Duodenal mucosa (tissue), 2 donors: ENCODE measurements at regions not wholly inside any gene's neighbourhood (a gene's known extent, or its start where the extent isn't known, plus 50 kb on each side); places are given as distances from the start of the nearest gene placed in this dataset.

Experiments
- H3K27ac ChIP-seq: one replicate; pipeline ENCODE4 v1.7.0; 2013; ENCODE audit warnings: low read depth, low read length
- H3K27me3 ChIP-seq, 2 donors: one replicate each; pipeline ENCODE4 v1.7.0; 2013; ENCODE audit warnings: low read length in 2 of 2, control low read depth in 1 of 2; ENCODE audit not compliant: insufficient read depth in 2 of 2, control insufficient read depth in 1 of 2
- H3K36me3 ChIP-seq, 2 donors: one replicate each; pipeline ENCODE4 v1.7.0; 2013; ENCODE audit warnings: low read length in 2 of 2, control low read depth in 1 of 2; ENCODE audit not compliant: insufficient read depth in 2 of 2, control insufficient read depth in 1 of 2
- H3K4me1 ChIP-seq, 2 donors: one replicate each; pipeline ENCODE4 v1.7.0; 2013; ENCODE audit warnings: low read length in 2 of 2, control low read depth in 1 of 2; ENCODE audit not compliant: insufficient read depth in 2 of 2, control insufficient read depth in 1 of 2
- H3K4me3 ChIP-seq, 2 donors: one replicate each; pipeline ENCODE4 v1.7.0; 2013; ENCODE audit warnings: low read length in 2 of 2, low read depth in 1 of 2
- H3K9ac ChIP-seq, 2 donors: one replicate each; pipeline ENCODE4 v1.7.0; 2013; ENCODE audit warnings: low read length in 2 of 2, low read depth in 1 of 2
- H3K9me3 ChIP-seq, 2 donors: one replicate each; pipeline ENCODE4 v1.7.0; 2013; ENCODE audit warnings: low read length in 2 of 2, control low read depth in 1 of 2; ENCODE audit not compliant: control insufficient read depth in 1 of 2

GRCh38 chr2:76281156-76281841 is 570.6 kb upstream of the GCFC2 start:
- Histone ChIP-seq H3K4me3 (no peak overlapping the region), H3K4me1 (no peaks in the 10 kb centered on the region), H3K27me3 (no peaks in the 10 kb centered on the region), H3K27ac (no peak overlapping the region), H3K9me3 (no peaks in the 10 kb centered on the region), H3K36me3 (no peaks in the 10 kb centered on the region), H3K9ac (no peak overlapping the region)

GRCh38 chr2:76280686-76281085 is 570.0 kb upstream of the GCFC2 start:
- Histone ChIP-seq H3K9me3 (no peaks in the 10 kb centered on the region), H3K27ac (no peak overlapping the region), H3K4me1 (no peaks in the 10 kb centered on the region), H3K27me3 (no peaks in the 10 kb centered on the region), H3K9ac (no peak overlapping the region), H3K4me3 (no peak overlapping the region), H3K36me3 (no peaks in the 10 kb centered on the region)

- no peaks in the 10 kb centered on the region for H3K36me3 ChIP-seq
- H3K4me1 ChIP-seq, result no peaks in the 10 kb centered on the region
- H3K4me3 ChIP-seq, result no peak overlapping the region
- H3K27me3 ChIP-seq, result no peaks in the 10 kb centered on the region
- H3K9me3 ChIP-seq, result no peaks in the 10 kb centered on the region
- no peak overlapping the region for H3K9ac ChIP-seq
- no peak overlapping the region for H3K27ac ChIP-seq
These were observed 568.4 kb upstream of the GCFC2 start for GRCh38 chr2:76279142-76279541.

GRCh38 chr2:76275788-76276187 is 565.1 kb upstream of the GCFC2 start:
- no peaks in the 10 kb centered on the region for H3K27me3 ChIP-seq
- H3K36me3 ChIP-seq, result no peaks in the 10 kb centered on the region

GRCh38 chr2:76274676-76275075 is 564.0 kb upstream of the GCFC2 start:
- H3K4me3 ChIP-seq, result no peak overlapping the region
- no peaks in the 10 kb centered on the region for H3K4me1 ChIP-seq
- H3K36me3 ChIP-seq, result no peaks in the 10 kb centered on the region
- H3K27ac ChIP-seq, result no peak overlapping the region
- H3K9ac ChIP-seq, result no peak overlapping the region
- H3K9me3 ChIP-seq, result no peaks in the 10 kb centered on the region
- no peaks in the 10 kb centered on the region for H3K27me3 ChIP-seq

More at GRCh38 chr2:76275788-76276187, 565.1 kb upstream of the GCFC2 start:
- H3K9ac ChIP-seq, result no peak overlapping the region
- no peak overlapping the region for H3K27ac ChIP-seq
- no peak overlapping the region for H3K4me3 ChIP-seq
- H3K9me3 ChIP-seq, result no peaks in the 10 kb centered on the region
- no peaks in the 10 kb centered on the region for H3K4me1 ChIP-seq

GRCh38 chr2:76274160-76274559 is 563.4 kb upstream of the GCFC2 start:
- Histone ChIP-seq H3K9ac (no peak overlapping the region), H3K36me3 (no peaks in the 10 kb centered on the region), H3K27ac (no peak overlapping the region), H3K27me3 (no peaks in the 10 kb centered on the region), H3K9me3 (no peaks in the 10 kb centered on the region), H3K4me3 (no peak overlapping the region), H3K4me1 (no peaks in the 10 kb centered on the region)

GRCh38 chr2:76270096-76270710 is 559.5 kb upstream of the GCFC2 start:
- no peak overlapping the region for H3K4me3 ChIP-seq
- no peaks in the 10 kb centered on the region for H3K36me3 ChIP-seq
- H3K27ac ChIP-seq, result no peak overlapping the region

GRCh38 chr2:76268902-76269620 is 558.3 kb upstream of the GCFC2 start:
- no peaks in the 10 kb centered on the region for H3K4me1 ChIP-seq

More at GRCh38 chr2:76270096-76270710, 559.5 kb upstream of the GCFC2 start:
- Histone ChIP-seq H3K27me3 (no peaks in the 10 kb centered on the region), H3K9me3 (no peaks in the 10 kb centered on the region), H3K4me1 (no peaks in the 10 kb centered on the region), H3K9ac (no peak overlapping the region)

GRCh38 chr2:76268484-76268883 is 557.8 kb upstream of the GCFC2 start:
- H3K9me3 ChIP-seq, result no peaks in the 10 kb centered on the region
- H3K4me3 ChIP-seq, result no peak overlapping the region
- H3K27ac ChIP-seq, result no peak overlapping the region
- H3K9ac ChIP-seq, result no peak overlapping the region
- H3K36me3 ChIP-seq, result no peaks in the 10 kb centered on the region
- no peaks in the 10 kb centered on the region for H3K4me1 ChIP-seq
- H3K27me3 ChIP-seq, result no peaks in the 10 kb centered on the region

More at GRCh38 chr2:76268902-76269620, 558.3 kb upstream of the GCFC2 start:
- no peak overlapping the region for H3K9ac ChIP-seq
- no peaks in the 10 kb centered on the region for H3K36me3 ChIP-seq
- no peaks in the 10 kb centered on the region for H3K9me3 ChIP-seq
- no peak overlapping the region for H3K27ac ChIP-seq
- no peak overlapping the region for H3K4me3 ChIP-seq
- no peaks in the 10 kb centered on the region for H3K27me3 ChIP-seq

- no peak overlapping the region for H3K4me3 ChIP-seq
- H3K9ac ChIP-seq, result no peak overlapping the region
- H3K27ac ChIP-seq, result no peak overlapping the region
- H3K27me3 ChIP-seq, result no peaks in the 10 kb centered on the region
- no peaks in the 10 kb centered on the region for H3K4me1 ChIP-seq
- H3K9me3 ChIP-seq, result no peaks in the 10 kb centered on the region
- H3K36me3 ChIP-seq, result no peaks in the 10 kb centered on the region
These were observed 547.1 kb upstream of the GCFC2 start for GRCh38 chr2:76257802-76258201.
